Muscle layer of duodenum (tissue), 2 donors: ENCODE measurements at regions not wholly inside any gene's neighbourhood (a gene's known extent, or its start where the extent isn't known, plus 50 kb on each side); places are given as distances from the start of the nearest gene placed in this dataset.

Experiments used
- H3K27ac ChIP-seq: one replicate; pipeline ENCODE4 v1.7.0; 2013; ENCODE audit warnings: mild to moderate bottlenecking, low read length
- H3K27me3 ChIP-seq: one replicate; pipeline ENCODE4 v1.7.0; 2013; ENCODE audit warnings: low read depth, mild to moderate bottlenecking, control low read depth, low read length
- H3K36me3 ChIP-seq, 2 donors: one replicate each; pipeline ENCODE4 v1.7.0; 2013; ENCODE audit warnings: low read length in 2 of 2, control low read depth in 1 of 2, mild to moderate bottlenecking in 1 of 2; ENCODE audit not compliant: insufficient read depth in 2 of 2, control insufficient read depth in 1 of 2
- H3K4me1 ChIP-seq, 2 donors: one replicate each; pipeline ENCODE4 v1.7.0; 2013; ENCODE audit warnings: low read length in 2 of 2, mild to moderate bottlenecking in 2 of 2, control low read depth in 1 of 2, moderate library complexity in 1 of 2; ENCODE audit not compliant: insufficient read depth in 2 of 2, control insufficient read depth in 1 of 2
- H3K4me3 ChIP-seq, 2 donors: one replicate each; pipeline ENCODE4 v1.7.0; 2013; ENCODE audit warnings: low read length in 2 of 2, low read depth in 1 of 2, mild to moderate bottlenecking in 1 of 2
- H3K9me3 ChIP-seq, 2 donors: one replicate each; pipeline ENCODE4 v1.7.0; 2013; ENCODE audit warnings: low read length in 2 of 2, control low read depth in 1 of 2, mild to moderate bottlenecking in 1 of 2; ENCODE audit not compliant: control insufficient read depth in 1 of 2
- donor health status: healthy.

DNA sequence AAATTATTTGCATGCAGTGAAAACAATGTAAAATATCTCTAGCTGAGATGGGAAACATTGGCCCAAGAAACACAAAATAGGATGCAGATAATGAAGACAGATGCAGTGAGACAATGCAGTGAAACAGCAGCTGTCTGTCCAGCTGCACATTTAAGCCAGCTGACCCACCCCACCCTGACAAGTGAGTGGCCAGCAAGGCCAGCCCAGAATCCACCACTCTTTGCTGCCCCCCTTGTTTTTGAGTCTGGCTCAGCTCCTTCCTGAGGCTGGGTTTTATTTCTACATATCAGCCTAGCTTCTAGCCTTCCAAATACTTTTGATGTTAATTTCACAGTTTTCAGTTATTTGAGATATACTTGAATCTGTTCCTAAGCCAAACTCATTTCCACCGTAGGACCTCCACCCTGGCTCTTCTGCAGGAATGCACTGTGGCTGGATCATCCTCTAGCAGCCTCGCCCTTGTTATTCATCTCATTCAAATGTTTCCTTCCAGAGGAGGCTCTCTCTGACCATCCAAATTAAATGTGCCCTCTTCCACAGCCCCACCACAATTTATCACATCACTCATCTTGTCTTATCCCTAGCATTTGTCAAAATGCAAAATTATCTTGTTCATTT, 154.1 kb upstream of the POU2AF2 start:
- H3K36me3 ChIP-seq: no peaks in the 10 kb centered on the region
- no peaks in the 10 kb centered on the region for H3K27me3 ChIP-seq
- no peaks in the 10 kb centered on the region for H3K9me3 ChIP-seq
- peaks cover 0 to 6% of the 10 kb centered on the region in 2 donors for H3K4me1 ChIP-seq
- H3K27ac ChIP-seq: no peak overlapping the region
- H3K4me3 ChIP-seq: no peak overlapping the region

GRCh38 chr11:111089759-111090158, 155.8 kb upstream of the POU2AF2 start:
- Histone ChIP-seq H3K4me3 (no peak overlapping the region), H3K4me1 (peaks cover 0 to 6% of the 10 kb centered on the region in 2 donors), H3K36me3 (no peaks in the 10 kb centered on the region), H3K27me3 (no peaks in the 10 kb centered on the region), H3K27ac (no peak overlapping the region), H3K9me3 (no peaks in the 10 kb centered on the region)

DNA sequence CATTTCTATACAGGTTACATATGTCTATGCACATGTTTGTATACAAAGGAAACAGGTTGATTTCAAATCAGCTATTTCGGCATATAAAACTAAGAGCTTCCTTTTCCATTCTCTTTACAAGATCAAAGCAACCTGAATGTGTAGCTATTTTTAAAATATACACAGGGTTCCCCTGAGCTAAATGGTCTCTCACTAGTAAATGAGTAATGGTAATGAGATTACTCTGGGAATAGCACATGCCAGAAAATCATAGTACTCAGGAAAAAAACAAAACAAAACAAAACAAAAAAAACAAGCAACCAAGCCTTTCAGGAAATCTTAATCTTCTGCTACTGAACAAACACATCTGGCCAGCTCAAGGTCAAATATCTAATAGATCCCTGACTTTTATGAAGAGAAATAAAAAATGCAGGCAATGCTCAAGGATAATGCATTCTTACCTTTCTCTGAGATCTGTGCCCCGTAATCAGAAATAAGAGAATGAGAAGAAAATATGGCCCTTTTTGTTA, 156.6 kb upstream of the POU2AF2 start:
- Histone ChIP-seq H3K27ac (no peak overlapping the region), H3K36me3 (no peaks in the 10 kb centered on the region), H3K4me3 (no peak overlapping the region), H3K4me1 (peaks cover 0 to 6% of the 10 kb centered on the region in 2 donors), H3K9me3 (no peaks in the 10 kb centered on the region), H3K27me3 (no peaks in the 10 kb centered on the region)

DNA sequence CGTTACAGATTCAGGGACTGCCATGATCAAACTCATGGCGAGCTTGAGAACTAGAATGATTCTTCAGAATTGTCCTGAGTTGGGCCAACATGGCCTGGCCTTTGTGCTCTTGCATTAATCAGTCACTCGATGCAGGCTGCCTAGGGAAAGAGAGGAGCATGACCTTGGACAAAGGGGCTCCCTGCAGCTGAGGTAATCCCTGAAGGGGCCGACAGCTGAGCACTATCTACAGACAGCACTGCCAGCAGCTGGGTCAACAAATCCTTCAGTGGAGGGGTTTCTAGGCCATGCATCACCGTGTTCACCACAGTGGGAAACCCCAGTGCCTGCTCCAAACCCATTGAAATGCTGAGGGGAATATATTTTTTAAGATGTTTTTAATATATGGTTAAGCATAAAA, 159.5 kb upstream of the POU2AF2 start:
- Histone ChIP-seq H3K27me3 (no peaks in the 10 kb centered on the region), H3K36me3 (no peaks in the 10 kb centered on the region), H3K4me3 (no peak overlapping the region), H3K9me3 (no peaks in the 10 kb centered on the region), H3K4me1 (peaks cover 0 to 12% of the 10 kb centered on the region in 2 donors), H3K27ac (no peak overlapping the region)

GRCh38 chr11:111082664-111083063, 162.9 kb upstream of the POU2AF2 start:
- Histone ChIP-seq H3K4me3 (no peak overlapping the region), H3K9me3 (no peaks in the 10 kb centered on the region), H3K36me3 (no peaks in the 10 kb centered on the region), H3K4me1 (peaks cover 0 to 10% of the 10 kb centered on the region in 2 donors), H3K27me3 (no peaks in the 10 kb centered on the region), H3K27ac (no peak overlapping the region)

DNA sequence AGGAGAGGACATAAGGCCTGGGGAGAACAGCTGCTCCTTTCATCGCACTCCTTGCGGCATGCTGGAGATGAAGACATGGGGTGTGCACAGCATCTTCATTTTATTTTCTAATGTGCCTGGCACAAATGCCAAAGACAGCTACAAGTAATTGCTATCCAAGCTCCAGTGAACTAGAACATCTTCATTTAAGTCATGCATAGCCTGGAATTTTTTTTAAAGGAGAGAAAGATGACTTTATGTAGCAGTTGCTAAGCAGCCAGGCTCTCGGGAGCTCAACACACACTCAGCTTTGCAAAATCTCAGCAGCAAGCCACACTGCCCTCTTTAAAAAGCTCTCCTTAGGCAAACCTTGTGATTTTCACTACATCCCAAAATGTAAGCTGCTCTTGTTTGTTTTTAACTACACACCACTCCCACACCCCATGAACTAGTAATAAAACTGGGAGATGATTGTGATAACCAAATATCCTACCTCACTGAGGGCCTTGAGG, 164.5 kb upstream of the POU2AF2 start:
- no peaks in the 10 kb centered on the region for H3K36me3 ChIP-seq
- H3K9me3 ChIP-seq: no peaks in the 10 kb centered on the region
- H3K27ac ChIP-seq: no peak overlapping the region
- no peaks in the 10 kb centered on the region for H3K27me3 ChIP-seq
- H3K4me1 ChIP-seq: peaks cover 0 to 10% of the 10 kb centered on the region in 2 donors
- H3K4me3 ChIP-seq: no peak overlapping the region

DNA sequence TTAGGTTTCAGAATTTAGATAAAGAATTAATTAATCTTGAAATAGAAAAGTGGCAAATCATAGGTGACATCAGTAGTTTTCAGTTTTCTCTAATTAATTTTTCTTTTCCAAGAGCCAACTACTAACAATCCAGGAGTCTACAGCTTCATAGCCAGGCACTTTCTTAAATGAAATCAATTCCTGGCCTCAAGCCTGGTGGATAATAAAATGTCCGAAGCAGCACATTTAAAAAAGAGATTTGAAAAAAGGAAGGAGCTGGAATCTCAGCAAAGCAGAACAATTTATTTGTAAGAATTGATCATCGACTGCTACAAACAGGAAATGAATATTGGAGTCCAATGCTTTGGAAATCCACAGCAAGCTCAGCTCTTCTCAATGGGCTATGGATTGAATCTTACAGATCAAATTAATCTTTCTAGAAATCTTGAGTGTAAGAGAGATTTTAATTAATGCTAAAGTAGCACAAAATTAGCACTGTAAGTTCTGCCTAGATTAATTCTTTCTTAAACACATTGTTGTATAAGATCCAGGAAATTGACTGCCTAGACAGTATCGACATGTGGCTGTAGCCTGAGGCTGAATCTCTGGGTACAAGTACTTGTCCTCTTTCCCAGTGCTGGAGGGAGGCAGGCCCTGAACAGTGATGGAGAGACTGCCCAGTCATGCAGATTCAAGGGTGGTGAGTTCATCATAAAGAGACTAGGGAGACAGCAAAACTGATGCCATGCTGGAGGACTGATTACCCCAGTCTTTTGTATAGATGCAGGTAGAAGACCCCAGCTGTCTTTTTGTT, 167.8 kb upstream of the POU2AF2 start:
- Histone ChIP-seq H3K4me3 (no peak overlapping the region), H3K36me3 (no peaks in the 10 kb centered on the region), H3K27me3 (no peaks in the 10 kb centered on the region), H3K27ac (no peak overlapping the region), H3K4me1 (peaks cover 0 to 10% of the 10 kb centered on the region in 2 donors), H3K9me3 (no peaks in the 10 kb centered on the region)

GRCh38 chr11:111069066-111069465, 176.5 kb upstream of the POU2AF2 start:
- peaks cover 0 to 6% of the 10 kb centered on the region in 2 donors for H3K9me3 ChIP-seq
- peaks cover 1 to 21% of the 10 kb centered on the region in 2 donors for H3K4me1 ChIP-seq
- no peaks in the 10 kb centered on the region for H3K27me3 ChIP-seq
- no peaks in the 10 kb centered on the region for H3K36me3 ChIP-seq
- no peak overlapping the region for H3K27ac ChIP-seq
- no peak overlapping the region for H3K4me3 ChIP-seq

GRCh38 chr11:111067994-111068393, 177.5 kb upstream of the POU2AF2 start:
- Histone ChIP-seq H3K4me3 (no peak overlapping the region), H3K36me3 (no peaks in the 10 kb centered on the region), H3K27ac (no peak overlapping the region)

DNA sequence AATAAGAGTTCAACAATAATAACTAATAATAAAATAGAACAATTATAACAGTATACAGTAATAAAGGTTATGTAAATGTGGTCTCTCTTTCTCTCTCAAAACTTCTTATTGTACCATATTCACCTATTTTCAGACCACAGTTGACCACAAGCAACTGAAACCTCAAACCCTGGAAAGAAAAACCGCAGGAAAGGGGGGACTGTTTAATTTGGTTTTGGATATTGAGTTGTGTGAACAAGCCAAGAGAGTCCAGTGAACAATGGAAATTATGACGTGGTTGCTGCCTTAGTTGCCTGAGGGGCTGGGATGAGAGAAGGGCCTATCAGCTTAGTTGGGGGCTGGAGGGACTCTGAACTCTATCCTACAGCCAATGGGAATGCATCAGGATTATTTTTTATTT, 178.7 kb upstream of the POU2AF2 start:
- Histone ChIP-seq H3K9me3 (peaks cover 0 to 6% of the 10 kb centered on the region in 2 donors), H3K27me3 (no peaks in the 10 kb centered on the region), H3K4me1 (peaks cover 4 to 30% of the 10 kb centered on the region in 2 donors), H3K36me3 (no peaks in the 10 kb centered on the region), H3K27ac (no peak overlapping the region), H3K4me3 (no peak overlapping the region)

More at GRCh38 chr11:111067994-111068393, 177.5 kb upstream of the POU2AF2 start:
- Histone ChIP-seq H3K9me3 (peaks cover 0 to 6% of the 10 kb centered on the region in 2 donors), H3K4me1 (peaks cover 4 to 30% of the 10 kb centered on the region in 2 donors), H3K27me3 (no peaks in the 10 kb centered on the region)

DNA sequence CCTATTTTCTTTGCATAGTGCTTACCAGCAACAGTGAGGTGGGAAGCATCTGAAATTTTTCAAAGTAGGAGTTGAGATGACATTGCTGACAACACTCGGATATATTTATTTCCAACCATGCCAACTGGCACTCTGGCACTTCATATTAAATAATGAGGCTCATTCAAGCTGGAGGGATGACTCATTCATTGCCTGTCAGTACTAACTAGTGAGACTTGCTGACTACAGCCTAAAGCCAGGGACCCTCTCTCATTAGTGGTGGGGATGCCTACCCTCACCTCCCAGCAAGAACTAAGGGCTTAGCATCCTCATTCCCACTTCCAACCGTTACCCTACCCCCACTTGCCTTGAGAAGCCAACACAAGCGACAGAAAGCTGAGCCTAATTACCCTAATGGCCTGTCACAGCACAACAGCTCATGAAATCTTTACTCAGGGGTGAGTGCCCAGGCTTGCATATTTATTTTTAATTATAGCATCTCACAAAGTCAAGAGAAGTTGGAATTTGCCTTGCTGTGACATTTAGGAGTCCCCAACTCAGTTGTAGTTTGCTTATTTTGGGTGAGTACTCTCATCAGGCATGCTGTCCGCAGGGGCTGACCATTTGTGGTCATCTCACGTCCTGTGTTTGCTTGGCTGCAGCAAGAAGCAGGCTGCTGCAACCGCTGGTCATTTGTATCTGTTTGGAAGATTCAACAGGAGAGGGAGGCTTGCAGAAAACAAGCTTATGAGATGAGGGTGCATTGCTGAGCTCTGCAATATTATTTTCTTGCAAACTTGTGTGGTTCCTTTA, 181.6 kb upstream of the POU2AF2 start:
- no peaks in the 10 kb centered on the region for H3K27me3 ChIP-seq
- peak overlapping the region in 1 of 2 donors; percentile 14 for H3K4me3 ChIP-seq
- peaks cover 0 to 6% of the 10 kb centered on the region in 2 donors for H3K9me3 ChIP-seq
- peaks cover 4 to 30% of the 10 kb centered on the region in 2 donors for H3K4me1 ChIP-seq
- H3K36me3 ChIP-seq: no peaks in the 10 kb centered on the region
- no peak overlapping the region for H3K27ac ChIP-seq
